HEK293 (cell line): ENCODE measurements at regions not wholly inside any gene's neighbourhood (a gene's known extent, or its start where the extent isn't known, plus 50 kb on each side); places are given as distances from the start of the nearest gene placed in this dataset.

Experiments
- CTCF ChIP-seq: fragments of 450-650 bp; formaldehyde crosslinking; IDR thresholded peaks from 2 replicates; pipeline ENCODE4 v1.5.1; 2016; ENCODE audit warnings: missing biosample characterization, missing genetic modification characterization
- PRDM4 ChIP-seq: fragments of 450-650 bp; formaldehyde crosslinking; IDR thresholded peaks from 2 replicates; pipeline ENCODE4 v1.5.1; 2017; ENCODE audit warnings: missing biosample characterization, missing genetic modification characterization
- ZNF132 ChIP-seq: fragments of 450-650 bp; formaldehyde crosslinking; IDR thresholded peaks from 2 replicates; pipeline ENCODE4 v1.5.1; 2017; ENCODE audit warnings: missing biosample characterization, missing genetic modification characterization, borderline replicate concordance

GRCh38 chr18:37691162-37691561 is 125.6 kb upstream of the CELF4 start:
- TF ChIP-seq CTCF (tag by site-specific recombination), result no peak
- TF ChIP-seq PRDM4 (tag by site-specific recombination), result no peak
- TF ChIP-seq ZNF132, result no peak
